Caco-2 (cell line): ENCODE measurements at regions not wholly inside any gene's neighbourhood (a gene's known extent, or its start where the extent isn't known, plus 50 kb on each side); places are given as distances from the start of the nearest gene placed in this dataset.

Experiments used
- BruUV-seq: library from RNA; stranded (reverse); fragments of 400-500 nt; replicated peaks from 2 replicates; lab custom pipeline; 2021; lab: Mats Ljungman, UMichigan
- CTCF ChIA-PET: fragments of 300-600 bp; sonication (Branson Sonifier 250); formaldehyde crosslinking; loops from one replicate; lab custom pipeline; 2022; ENCODE audit warnings: antibody characterized with exemption; lab: Charles Lee
- POLR2A ChIA-PET: fragments of 300-600 bp; sonication (Branson Sonifier 250); formaldehyde crosslinking; loops from one replicate; lab custom pipeline; 2022; ENCODE audit warnings: antibody characterized with exemption; lab: Charles Lee
- DNase-seq, 2 experiments: peaks; one replicate each; pipeline versions ENCODE4 v3.0.0 to v3.0.0-alpha.2; 2020 to 2022
- H3K27me3 ChIP-seq: replicated peaks from 2 replicates; pipeline ENCODE4 v1.6.0; 2011; ENCODE audit warnings: low read length; ENCODE audit not compliant: control insufficient read depth, insufficient read depth
- H3K36me3 ChIP-seq: 2 replicates; pipeline ENCODE4 v1.5.1; 2011; ENCODE audit warnings: low read length; ENCODE audit not compliant: control insufficient read depth, insufficient read depth
- H3K4me1 ChIP-seq: fragments of 250-450 bp; sonication (Bioruptor Pico); 2 replicates; pipeline ENCODE4 v1.5.1; 2020; ENCODE audit warnings: mild to moderate bottlenecking
- H3K4me3 ChIP-seq: 2 replicates; pipeline ENCODE4 v1.5.1; 2011; ENCODE audit warnings: low read depth, mild to moderate bottlenecking, control low read depth, low read length
- H3K9me3 ChIP-seq: fragments of 250-450 bp; sonication (Bioruptor Pico); 2 replicates; pipeline ENCODE4 v1.5.1; 2020; ENCODE audit warnings: mild to moderate bottlenecking, moderate library complexity
- H3K27ac Mint-ChIP-seq: one replicate; pipeline ENCODE4 v1.8.0; 2022; ENCODE audit warnings: mixed read lengths; ENCODE audit not compliant: unreplicated experiment
- H3K27me3 Mint-ChIP-seq: one replicate; pipeline ENCODE4 v1.8.0; 2022; ENCODE audit warnings: mixed read lengths; ENCODE audit not compliant: insufficient read depth, unreplicated experiment
- H3K36me3 Mint-ChIP-seq: one replicate; pipeline ENCODE4 v1.8.0; 2022; ENCODE audit warnings: mild to moderate bottlenecking, mixed read lengths; ENCODE audit not compliant: insufficient read depth, unreplicated experiment
- H3K4me1 Mint-ChIP-seq: one replicate; pipeline ENCODE4 v1.8.0; 2022; ENCODE audit warnings: low read depth, mixed read lengths; ENCODE audit not compliant: unreplicated experiment
- H3K4me3 Mint-ChIP-seq: one replicate; pipeline ENCODE4 v1.8.0; 2022; ENCODE audit warnings: mild to moderate bottlenecking, moderate library complexity, mixed read lengths; ENCODE audit not compliant: unreplicated experiment
- H3K9me3 Mint-ChIP-seq: one replicate; pipeline ENCODE4 v1.8.0; 2022; ENCODE audit warnings: mixed read lengths; ENCODE audit not compliant: unreplicated experiment
- CTCF ChIP-seq, 2 experiments: fragments of 200-600 bp in 1 of 2; IDR thresholded peaks; 1 replicate in 1 of 2; 2 replicates in 1 of 2; pipeline versions ENCODE4 v1.5.1 to v1.8.0; 2011 to 2022; ENCODE audit warnings: antibody characterized with exemption in 1 of 2, control low read depth in 1 of 2, inconsistent platforms in 1 of 2, low read depth in 1 of 2, low read length in 1 of 2, mild to moderate bottlenecking in 1 of 2, moderate library complexity in 1 of 2; ENCODE audit not compliant: insufficient read depth in 1 of 2, severe bottlenecking in 1 of 2, unreplicated experiment in 1 of 2
- intact Hi-C: fragments of 100-400 bp; cut with micrococcal nuclease; formaldehyde crosslinking; loops from one replicate; pipeline ENCODE4 v1.10.0; 2022; ENCODE audit not compliant: unreplicated experiment

- CTCF ChIA-PET = no interaction called here
- H3K27ac Mint-ChIP-seq = no peak overlapping the region
- no peak overlapping the region for H3K4me3 Mint-ChIP-seq
Observed at GRCh38 chr5:174529925-174530681, 194.3 kb upstream of the MSX2 start.

GRCh38 chr5:174531782-174532191 is 192.6 kb upstream of the MSX2 start:
- intact Hi-C loops = loop anchor here (1.0 kb wide), 2 partner anchors 11 to 70 kb away; no protein-coding TSS in a partner anchor
- H3K4me3 ChIP-seq = no peak overlapping the region
- ChIA-PET CTCF (interaction anchor here (0.6 to 1.1 kb wide), 2 partner anchors 10 to 11 kb away, joined by 3 to 4 read pairs; no protein-coding TSS in a partner anchor), POLR2A (no interaction called here)
- H3K9me3 ChIP-seq = no peaks in the 10 kb centered on the region
- TF ChIP-seq CTCF (IDR thresholded peaks at IDR 0.05; ENCODE audit: insufficient read depth in 1 of 2, low read depth in 1 of 2, low read length in 1 of 2, severe bottlenecking in 1 of 2, unreplicated experiment in 1 of 2) = no peak
- no peaks in the 10 kb centered on the region for H3K27me3 ChIP-seq
- Mint-ChIP-seq H3K27ac (peak overlapping the region; percentile 39), H3K36me3 (peaks cover 5% of the 10 kb centered on the region), H3K4me1 (peaks cover 61% of the 10 kb centered on the region), H3K9me3 (no peaks in the 10 kb centered on the region), H3K27me3 (no peaks in the 10 kb centered on the region), H3K4me3 (peak overlapping the region; percentile 63)
- no peaks in the 10 kb centered on the region for H3K36me3 ChIP-seq
- DNase-seq = no peak
- no TSS peak for BruUV-seq
- peaks cover 65% of the 10 kb centered on the region for H3K4me1 ChIP-seq

More at GRCh38 chr5:174529925-174530681, 194.3 kb upstream of the MSX2 start:
- intact Hi-C loops = no loop called here
- no peak for DNase-seq
- no peak for TF ChIP-seq CTCF (IDR thresholded peaks at IDR 0.05; ENCODE audit: insufficient read depth in 1 of 2, low read depth in 1 of 2, low read length in 1 of 2, severe bottlenecking in 1 of 2, unreplicated experiment in 1 of 2)
- Histone ChIP-seq H3K4me1 (peaks cover 55% of the 10 kb centered on the region), H3K4me3 (no peak overlapping the region), H3K36me3 (no peaks in the 10 kb centered on the region), H3K9me3 (peaks cover 2% of the 10 kb centered on the region; the same call in 1 of the 2 replicates), H3K27me3 (no peaks in the 10 kb centered on the region)
- Mint-ChIP-seq H3K4me1 (peaks cover 53% of the 10 kb centered on the region), H3K27me3 (no peaks in the 10 kb centered on the region), H3K36me3 (peaks cover 5% of the 10 kb centered on the region), H3K9me3 (no peaks in the 10 kb centered on the region)
- no TSS peak for BruUV-seq
- POLR2A ChIA-PET = no interaction called here

- peak overlapping the region; percentile 39 for H3K27ac Mint-ChIP-seq
- ChIA-PET POLR2A (no interaction called here), CTCF (interaction anchor here (0.6 to 1.1 kb wide), 5 partner anchors 9 to 113 kb away, joined by 3 to 6 read pairs (median 4); no protein-coding TSS in a partner anchor)
- H3K4me1 Mint-ChIP-seq = peaks cover 58% of the 10 kb centered on the region
- no peaks in the 10 kb centered on the region for H3K27me3 Mint-ChIP-seq
- Histone ChIP-seq H3K27me3 (no peaks in the 10 kb centered on the region), H3K36me3 (no peaks in the 10 kb centered on the region), H3K4me3 (no peak overlapping the region), H3K9me3 (no peaks in the 10 kb centered on the region), H3K4me1 (peaks cover 65% of the 10 kb centered on the region)
- H3K9me3 Mint-ChIP-seq = no peaks in the 10 kb centered on the region
- intact Hi-C loops = loop anchor here (1.0 kb wide), 2 partner anchors 12 to 71 kb away; no protein-coding TSS in a partner anchor
- no peak for TF ChIP-seq CTCF (IDR thresholded peaks at IDR 0.05; ENCODE audit: insufficient read depth in 1 of 2, low read depth in 1 of 2, low read length in 1 of 2, severe bottlenecking in 1 of 2, unreplicated experiment in 1 of 2)
- peak; percentile 92 to 96 for DNase-seq
- peak overlapping the region; percentile 63 for H3K4me3 Mint-ChIP-seq
- BruUV-seq = no TSS peak
- peaks cover 5% of the 10 kb centered on the region for H3K36me3 Mint-ChIP-seq
Observed at GRCh38 chr5:174532455-174533453, 191.6 kb upstream of the MSX2 start.
